WTC11 (cell line): ENCODE measurements at regions not wholly inside any gene's neighbourhood (a gene's known extent, or its start where the extent isn't known, plus 50 kb on each side); places are given as distances from the start of the nearest gene placed in this dataset.

Source experiments
- TCF7 ChIP-seq: sonication (generic); formaldehyde crosslinking; IDR thresholded peaks from 2 replicates; pipeline ENCODE4 v1.8.0; 2022; ENCODE audit warnings: mild to moderate bottlenecking, low read depth, missing genetic modification reagents, moderate library complexity
- TEAD4 ChIP-seq: sonication (generic); formaldehyde crosslinking; IDR thresholded peaks from 2 replicates; pipeline ENCODE4 v1.8.0; 2022; ENCODE audit warnings: mild to moderate bottlenecking, missing genetic modification reagents
- TF ChIP-seq, protein P1 (sequence below): sonication (generic); formaldehyde crosslinking; IDR thresholded peaks from 2 replicates; pipeline ENCODE4 v1.8.1; 2023; ENCODE audit warnings: mild to moderate bottlenecking, missing genetic modification reagents, borderline replicate concordance

DNA sequence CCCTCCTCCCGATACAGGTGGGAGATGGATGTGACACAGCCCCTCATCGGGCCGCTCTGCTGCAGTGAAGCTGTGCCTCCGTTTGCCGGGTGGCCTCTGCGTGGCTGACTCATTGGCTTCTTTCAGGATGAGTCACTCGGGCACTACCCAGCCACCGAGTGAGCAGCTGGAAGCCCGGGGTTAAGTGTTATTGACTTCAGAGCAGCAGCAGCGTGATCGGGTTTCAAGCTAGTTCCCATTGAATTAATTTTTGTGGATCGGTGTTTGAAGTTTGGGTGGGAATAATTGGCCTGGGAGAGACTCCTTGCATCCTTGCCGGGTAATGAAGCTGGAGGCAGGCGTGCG, 266.4 kb upstream of the IRX4 start:
- no peak for TF ChIP-seq TEAD4 (CRISPR knock-in tag)
- TF ChIP-seq TCF7, result no peak
- TF ChIP-seq, protein P1, sequence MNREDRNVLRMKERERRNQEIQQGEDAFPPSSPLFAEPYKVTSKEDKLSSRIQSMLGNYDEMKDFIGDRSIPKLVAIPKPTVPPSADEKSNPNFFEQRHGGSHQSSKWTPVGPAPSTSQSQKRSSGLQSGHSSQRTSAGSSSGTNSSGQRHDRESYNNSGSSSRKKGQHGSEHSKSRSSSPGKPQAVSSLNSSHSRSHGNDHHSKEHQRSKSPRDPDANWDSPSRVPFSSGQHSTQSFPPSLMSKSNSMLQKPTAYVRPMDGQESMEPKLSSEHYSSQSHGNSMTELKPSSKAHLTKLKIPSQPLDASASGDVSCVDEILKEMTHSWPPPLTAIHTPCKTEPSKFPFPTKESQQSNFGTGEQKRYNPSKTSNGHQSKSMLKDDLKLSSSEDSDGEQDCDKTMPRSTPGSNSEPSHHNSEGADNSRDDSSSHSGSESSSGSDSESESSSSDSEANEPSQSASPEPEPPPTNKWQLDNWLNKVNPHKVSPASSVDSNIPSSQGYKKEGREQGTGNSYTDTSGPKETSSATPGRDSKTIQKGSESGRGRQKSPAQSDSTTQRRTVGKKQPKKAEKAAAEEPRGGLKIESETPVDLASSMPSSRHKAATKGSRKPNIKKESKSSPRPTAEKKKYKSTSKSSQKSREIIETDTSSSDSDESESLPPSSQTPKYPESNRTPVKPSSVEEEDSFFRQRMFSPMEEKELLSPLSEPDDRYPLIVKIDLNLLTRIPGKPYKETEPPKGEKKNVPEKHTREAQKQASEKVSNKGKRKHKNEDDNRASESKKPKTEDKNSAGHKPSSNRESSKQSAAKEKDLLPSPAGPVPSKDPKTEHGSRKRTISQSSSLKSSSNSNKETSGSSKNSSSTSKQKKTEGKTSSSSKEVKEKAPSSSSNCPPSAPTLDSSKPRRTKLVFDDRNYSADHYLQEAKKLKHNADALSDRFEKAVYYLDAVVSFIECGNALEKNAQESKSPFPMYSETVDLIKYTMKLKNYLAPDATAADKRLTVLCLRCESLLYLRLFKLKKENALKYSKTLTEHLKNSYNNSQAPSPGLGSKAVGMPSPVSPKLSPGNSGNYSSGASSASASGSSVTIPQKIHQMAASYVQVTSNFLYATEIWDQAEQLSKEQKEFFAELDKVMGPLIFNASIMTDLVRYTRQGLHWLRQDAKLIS, result no peak
